T-helper 2 cell treated with Interferon-gamma antibody and Interleukin-4, amounts not matched to agents 100 ng/mL and 5 ng/mL, for 36 hours (primary cell): ENCODE measurements at regions not wholly inside any gene's neighbourhood (a gene's known extent, or its start where the extent isn't known, plus 50 kb on each side); places are given as distances from the start of the nearest gene placed in this dataset.

Experiments
- intact Hi-C: fragments of 100-400 bp; cut with micrococcal nuclease; formaldehyde crosslinking; loops from one replicate; pipeline ENCODE4 v1.15.1; 2023

- intact Hi-C loops = no loop called here
Measured at GRCh38 chr4:111821342-111821741, 323.9 kb upstream of the FAM241A start.

- intact Hi-C loops = no loop called here
Measured at GRCh38 chr4:111836601-111837000, 308.7 kb upstream of the FAM241A start.

- intact Hi-C loops = no loop called here
Measured at GRCh38 chr4:111837761-111838160, 307.5 kb upstream of the FAM241A start.

DNA sequence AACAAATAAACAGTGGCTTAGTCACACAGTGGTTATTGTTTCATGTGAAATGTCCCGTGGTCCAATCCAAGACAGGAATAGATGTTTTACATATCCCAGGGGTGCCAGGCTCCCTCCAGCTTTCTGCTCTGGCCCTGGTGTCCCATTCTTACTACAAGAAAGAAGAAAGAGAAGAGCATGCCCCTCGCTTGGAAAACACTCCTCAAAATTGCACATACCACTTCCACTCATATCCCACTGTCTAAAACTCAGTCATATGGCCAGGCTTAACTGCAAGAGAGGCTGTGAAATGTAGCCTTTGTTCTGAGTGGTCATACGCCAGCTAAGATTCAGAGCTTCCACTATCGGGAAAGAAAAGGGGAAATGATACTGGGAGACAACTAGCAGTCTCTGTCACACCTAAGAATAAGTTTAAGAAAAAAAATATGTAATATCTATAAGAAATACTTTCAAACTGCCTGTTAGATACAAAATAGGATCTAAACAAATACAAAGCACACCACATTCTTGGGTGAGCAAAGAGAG, 306.8 kb upstream of the FAM241A start:
- intact Hi-C loops = no loop called here

GRCh38 chr4:111839141-111839540, 306.1 kb upstream of the FAM241A start:
- intact Hi-C loops = no loop called here

- intact Hi-C loops = no loop called here
Measured at GRCh38 chr4:111842336-111842735, 302.9 kb upstream of the FAM241A start.

- intact Hi-C loops = no loop called here
Measured at GRCh38 chr4:111847296-111848008, 297.8 kb upstream of the FAM241A start.

DNA sequence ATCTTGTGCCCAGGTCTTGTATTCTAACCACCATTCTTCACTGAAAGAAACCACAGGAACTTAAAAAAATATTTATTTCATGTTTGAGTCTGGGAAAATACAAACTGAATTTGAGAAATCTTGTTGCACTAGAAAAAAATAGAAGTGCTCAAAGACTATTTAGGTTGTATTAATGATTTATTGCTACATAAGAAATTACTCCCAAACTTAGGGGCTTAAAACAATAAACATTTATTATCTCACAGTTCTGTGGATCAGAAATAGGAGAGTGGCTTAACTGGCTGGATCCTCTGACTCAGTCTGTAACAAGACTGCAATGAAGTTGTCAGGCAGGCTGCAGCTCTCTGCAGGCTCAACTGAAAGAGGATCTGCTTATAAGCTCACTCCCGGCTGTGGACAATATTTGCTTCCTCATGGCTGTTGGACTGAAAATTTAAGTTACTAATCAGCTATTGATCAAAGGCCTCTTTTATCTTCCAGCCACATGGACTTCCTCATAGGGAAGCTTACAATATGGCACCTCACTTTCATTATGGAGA, 295.4 kb upstream of the FAM241A start:
- intact Hi-C loops = no loop called here

- intact Hi-C loops = loop anchor here (1.0 kb wide), 1 partner anchor 212 kb away; no protein-coding TSS in a partner anchor
Measured at GRCh38 chr4:111854494-111855087, 290.7 kb upstream of the FAM241A start.

DNA sequence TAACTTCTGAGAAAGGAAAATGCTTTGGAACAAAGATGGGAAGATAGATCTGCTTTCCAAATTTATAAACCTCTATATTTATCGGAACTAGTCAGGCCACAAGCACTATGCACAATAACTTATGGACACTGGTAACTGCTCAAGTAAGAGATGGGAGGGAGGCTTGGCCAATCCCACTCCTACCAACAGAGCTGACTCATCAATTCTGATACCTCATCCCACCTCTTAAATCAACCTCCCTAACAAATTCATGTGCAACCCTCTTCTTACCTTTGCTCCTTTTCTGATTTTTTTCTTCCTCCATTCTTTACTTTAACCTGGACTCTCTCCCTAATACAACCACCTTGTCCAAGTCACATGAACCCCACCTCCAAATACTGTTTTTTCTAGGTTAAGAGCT, 289.9 kb upstream of the FAM241A start:
- intact Hi-C loops = no loop called here

GRCh38 chr4:111864066-111864465, 281.2 kb upstream of the FAM241A start:
- intact Hi-C loops = no loop called here

- intact Hi-C loops = no loop called here
Measured at GRCh38 chr4:111869339-111869738, 275.9 kb upstream of the FAM241A start.

DNA sequence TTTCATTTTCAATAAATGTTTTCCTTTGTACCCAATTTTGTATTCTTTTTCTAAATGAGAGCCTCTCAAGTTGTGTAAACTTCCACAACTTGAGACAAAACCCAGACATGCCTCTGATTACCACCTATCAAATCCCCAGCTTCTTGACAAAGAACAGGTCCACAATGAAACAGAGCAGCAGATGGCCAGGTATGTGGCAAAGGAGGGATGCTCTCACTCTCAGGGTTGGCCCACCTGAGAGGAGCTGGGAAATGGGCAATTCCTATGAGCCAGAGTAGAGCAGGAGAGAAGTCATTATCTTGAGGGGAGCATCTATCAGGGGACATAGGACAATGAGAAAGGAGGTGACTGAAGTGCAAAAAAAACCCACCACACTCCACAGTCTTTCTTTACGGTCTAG, 273.5 kb upstream of the FAM241A start:
- intact Hi-C loops = no loop called here

- intact Hi-C loops = no loop called here
Measured at GRCh38 chr4:111873801-111874200, 271.5 kb upstream of the FAM241A start.

- intact Hi-C loops = no loop called here
Measured at GRCh38 chr4:111879539-111879938, 265.7 kb upstream of the FAM241A start.

- intact Hi-C loops = no loop called here
Measured at GRCh38 chr4:111880116-111880515, 265.1 kb upstream of the FAM241A start.

DNA sequence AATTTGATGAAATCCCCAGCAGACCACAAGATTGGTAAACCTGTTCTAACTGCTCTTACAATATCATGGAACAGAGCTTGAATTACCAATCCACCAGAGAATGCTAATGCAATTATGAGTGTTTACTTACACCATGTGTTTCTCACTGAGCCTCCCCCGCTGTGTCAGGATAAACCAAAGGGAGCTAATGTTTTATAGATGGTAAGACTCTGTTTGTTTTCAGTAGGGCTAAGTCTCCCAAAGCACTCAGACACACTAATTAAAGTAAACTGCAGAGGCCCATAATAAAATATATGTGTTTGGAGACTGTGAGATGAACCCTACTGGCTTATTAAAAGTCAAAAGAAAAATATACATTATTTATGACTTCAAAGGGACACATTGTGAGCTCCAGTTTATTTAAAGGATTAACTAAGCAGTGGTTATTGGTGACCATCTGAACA, 261.7 kb upstream of the FAM241A start:
- intact Hi-C loops = no loop called here

GRCh38 chr4:111890412-111890811, 254.8 kb upstream of the FAM241A start:
- intact Hi-C loops = loop anchor here (10.0 kb wide), 1 partner anchor 556 kb away; no protein-coding TSS in a partner anchor

GRCh38 chr4:111905511-111905910, 239.7 kb upstream of the FAM241A start:
- intact Hi-C loops = no loop called here

- intact Hi-C loops = no loop called here
Measured at GRCh38 chr4:111919639-111920038, 225.6 kb upstream of the FAM241A start.

- intact Hi-C loops = no loop called here
Measured at GRCh38 chr4:111921714-111922113, 223.5 kb upstream of the FAM241A start.

GRCh38 chr4:111923786-111924185, 221.5 kb upstream of the FAM241A start:
- intact Hi-C loops = no loop called here

DNA sequence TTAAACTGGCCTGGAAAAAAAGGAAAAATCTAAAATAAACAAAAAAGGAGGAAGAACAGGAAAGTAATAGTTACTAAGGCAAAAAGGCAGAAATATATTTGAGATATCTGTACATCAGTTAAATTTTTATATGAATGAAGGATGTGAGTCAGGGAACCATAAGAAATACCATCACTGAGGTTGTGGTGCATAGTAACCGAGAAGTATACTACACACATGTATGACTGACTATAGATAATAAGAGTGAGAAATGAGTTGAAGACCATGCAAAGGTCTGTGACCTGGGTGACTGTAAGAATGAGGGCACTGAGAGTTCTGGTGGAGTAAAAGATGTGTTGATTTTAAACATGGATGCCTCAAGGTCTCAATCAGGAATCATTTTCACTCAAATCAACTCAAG, 220.6 kb upstream of the FAM241A start:
- intact Hi-C loops = no loop called here
